Uterus (tissue), 2 donors: ENCODE measurements at regions not wholly inside any gene's neighbourhood (a gene's known extent, or its start where the extent isn't known, plus 50 kb on each side); places are given as distances from the start of the nearest gene placed in this dataset.

ENCODE experiments used
- CTCF ChIP-seq, 4 experiments: fragments of 200-600 bp in 2 of 4; fragments of 450-650 bp in 2 of 4; sonication (generic) in 2 of 4; IDR thresholded peaks; one replicate each; pipeline ENCODE4 v1.5.1; 2016 to 2019; ENCODE audit warnings: antibody characterized with exemption in 4 of 4, mild to moderate bottlenecking in 2 of 4, moderate library complexity in 1 of 4
- POLR2A ChIP-seq, 2 donors: fragments of 450-650 bp; IDR thresholded peaks; one replicate each; pipeline ENCODE4 v1.6.1; 2016; ENCODE audit warnings: antibody characterized with exemption in 2 of 2, mild to moderate bottlenecking in 1 of 2, moderate library complexity in 1 of 2

- TF ChIP-seq CTCF (IDR thresholded peaks at IDR 0.05) (no peak), POLR2A (IDR thresholded peaks at IDR 0.05) (no peak)
Observed at GRCh38 chr15:31510057-31510456, 183.4 kb downstream of the KLF13 start.
